ENCODE measurements at regions not wholly inside any gene's neighbourhood (a gene's known extent, or its start where the extent isn't known, plus 50 kb on each side); places are given as distances from the start of the nearest gene placed in this dataset.

DNA sequence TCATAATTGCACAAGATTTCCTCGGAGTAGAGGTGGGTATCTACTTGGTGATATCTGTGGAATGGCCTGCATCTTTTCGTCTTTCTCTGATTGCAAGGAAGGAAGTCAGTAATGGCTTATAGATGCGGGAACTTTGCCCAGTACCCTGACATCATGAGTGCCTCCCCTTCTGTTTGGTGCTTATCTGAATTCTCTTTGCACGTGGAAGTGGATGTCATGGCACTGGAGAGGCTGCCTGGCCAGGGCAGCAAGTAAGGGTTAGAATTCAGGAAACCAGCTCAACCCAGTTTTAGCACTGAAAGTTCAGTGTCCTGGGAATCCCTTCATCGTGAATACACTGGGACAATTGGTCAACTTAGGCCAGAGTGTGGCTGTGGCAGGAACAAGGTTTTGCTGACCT, 83.5 kb upstream of the RAPGEF2 start:
- H3K4me1 ChIP-seq (ENCODE audit: insufficient read depth), result peaks cover 3% of the 10 kb centered on the region
- WGBS (ENCODE audit: low lambda C conversion rate, missing lambda C conversion rate), result 75% methylated on average over 5 of the region's 5 CpGs
- no peak for DNase-seq (ENCODE audit: low spot score)
- TF ChIP-seq EZH2phosphoT487 (IDR thresholded peaks at IDR 0.05; ENCODE audit: low read depth, severe bottlenecking, unreplicated experiment) (no peak), EZH2 (IDR thresholded peaks at IDR 0.05; ENCODE audit: borderline replicate concordance) (no peak)
- TF ChIP-seq, protein P1, sequence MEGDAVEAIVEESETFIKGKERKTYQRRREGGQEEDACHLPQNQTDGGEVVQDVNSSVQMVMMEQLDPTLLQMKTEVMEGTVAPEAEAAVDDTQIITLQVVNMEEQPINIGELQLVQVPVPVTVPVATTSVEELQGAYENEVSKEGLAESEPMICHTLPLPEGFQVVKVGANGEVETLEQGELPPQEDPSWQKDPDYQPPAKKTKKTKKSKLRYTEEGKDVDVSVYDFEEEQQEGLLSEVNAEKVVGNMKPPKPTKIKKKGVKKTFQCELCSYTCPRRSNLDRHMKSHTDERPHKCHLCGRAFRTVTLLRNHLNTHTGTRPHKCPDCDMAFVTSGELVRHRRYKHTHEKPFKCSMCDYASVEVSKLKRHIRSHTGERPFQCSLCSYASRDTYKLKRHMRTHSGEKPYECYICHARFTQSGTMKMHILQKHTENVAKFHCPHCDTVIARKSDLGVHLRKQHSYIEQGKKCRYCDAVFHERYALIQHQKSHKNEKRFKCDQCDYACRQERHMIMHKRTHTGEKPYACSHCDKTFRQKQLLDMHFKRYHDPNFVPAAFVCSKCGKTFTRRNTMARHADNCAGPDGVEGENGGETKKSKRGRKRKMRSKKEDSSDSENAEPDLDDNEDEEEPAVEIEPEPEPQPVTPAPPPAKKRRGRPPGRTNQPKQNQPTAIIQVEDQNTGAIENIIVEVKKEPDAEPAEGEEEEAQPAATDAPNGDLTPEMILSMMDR (IDR thresholded peaks at IDR 0.05; ENCODE audit: poor library complexity), result no peak
- H4K20me1 ChIP-seq (ENCODE audit: insufficient read depth, poor library complexity, severe bottlenecking), result no peaks in the 10 kb centered on the region
- no peaks in the 10 kb centered on the region for H3K9me3 ChIP-seq (ENCODE audit: low read depth)
- no peak overlapping the region for H3K4me2 ChIP-seq
- no peaks in the 10 kb centered on the region for H3K9me2 ChIP-seq (replicated peaks; ENCODE audit: insufficient read depth)
- no peaks in the 10 kb centered on the region for H3K36me3 ChIP-seq (replicated peaks; ENCODE audit: insufficient read depth, low read depth)
- H3K27me3 ChIP-seq, result no peaks in the 10 kb centered on the region
- H2AFZ ChIP-seq, result no peak overlapping the region
- no peaks in the 10 kb centered on the region for H3K79me2 ChIP-seq
- H3K27ac ChIP-seq, result no peak overlapping the region
- H3K4me3 ChIP-seq, result no peak overlapping the region

DNA sequence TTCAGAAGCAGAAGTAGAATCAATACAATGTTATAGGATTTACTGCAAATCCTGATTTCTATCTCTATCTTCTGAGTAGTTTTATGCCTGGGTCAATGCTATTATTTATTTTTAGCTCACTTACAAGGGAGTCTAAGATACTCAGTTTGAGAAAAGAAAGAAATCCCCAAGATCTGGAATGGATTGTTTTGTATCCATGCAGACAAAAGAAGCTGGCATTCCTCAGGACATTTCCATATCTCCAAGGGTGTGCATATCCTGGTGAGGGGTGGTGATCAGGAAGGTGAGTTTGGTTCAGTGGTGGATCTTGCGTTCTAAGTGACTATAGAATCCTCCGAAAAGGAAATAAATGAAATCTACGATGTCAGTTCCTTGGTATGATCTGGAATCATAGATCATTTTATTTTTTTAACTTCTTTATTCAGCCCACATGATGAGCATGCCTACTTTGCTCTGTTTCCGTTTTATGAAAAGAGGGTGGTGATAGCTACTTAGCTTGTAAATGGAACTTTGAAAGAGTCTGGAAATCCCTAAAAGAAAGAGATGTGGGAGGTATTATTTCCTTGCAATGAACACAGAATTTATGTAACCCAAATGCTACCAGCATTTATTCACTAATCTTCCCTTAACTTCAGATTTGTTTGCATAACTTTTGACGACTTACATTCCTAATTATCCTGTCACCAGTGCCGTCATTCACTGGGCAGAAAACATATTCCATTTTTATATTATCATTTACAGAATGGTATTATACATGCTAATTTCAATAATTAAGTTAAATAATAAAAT, 81.1 kb upstream of the RAPGEF2 start:
- 62% methylated on average over 6 of the region's 6 CpGs for WGBS (ENCODE audit: low lambda C conversion rate, missing lambda C conversion rate)
- H3K79me2 ChIP-seq, result no peaks in the 10 kb centered on the region
- no peaks in the 10 kb centered on the region for H3K36me3 ChIP-seq (replicated peaks; ENCODE audit: insufficient read depth, low read depth)
- H4K20me1 ChIP-seq (ENCODE audit: insufficient read depth, poor library complexity, severe bottlenecking), result no peaks in the 10 kb centered on the region
- no peak overlapping the region for H2AFZ ChIP-seq
- H3K9me2 ChIP-seq (replicated peaks; ENCODE audit: insufficient read depth), result no peaks in the 10 kb centered on the region
- no peak for DNase-seq (ENCODE audit: low spot score)
- no peaks in the 10 kb centered on the region for H3K27me3 ChIP-seq
- no peak overlapping the region for H3K4me3 ChIP-seq
- H3K4me1 ChIP-seq (ENCODE audit: insufficient read depth), result no peaks in the 10 kb centered on the region
- no peak for TF ChIP-seq EZH2phosphoT487 (IDR thresholded peaks at IDR 0.05; ENCODE audit: low read depth, severe bottlenecking, unreplicated experiment)
- no peak for TF ChIP-seq EZH2 (IDR thresholded peaks at IDR 0.05; ENCODE audit: borderline replicate concordance)
- TF ChIP-seq, protein P1 (IDR thresholded peaks at IDR 0.05; ENCODE audit: poor library complexity), result no peak
- H3K27ac ChIP-seq, result no peak overlapping the region
- no peak overlapping the region for H3K4me2 ChIP-seq
- no peaks in the 10 kb centered on the region for H3K9me3 ChIP-seq (ENCODE audit: low read depth)

DNA sequence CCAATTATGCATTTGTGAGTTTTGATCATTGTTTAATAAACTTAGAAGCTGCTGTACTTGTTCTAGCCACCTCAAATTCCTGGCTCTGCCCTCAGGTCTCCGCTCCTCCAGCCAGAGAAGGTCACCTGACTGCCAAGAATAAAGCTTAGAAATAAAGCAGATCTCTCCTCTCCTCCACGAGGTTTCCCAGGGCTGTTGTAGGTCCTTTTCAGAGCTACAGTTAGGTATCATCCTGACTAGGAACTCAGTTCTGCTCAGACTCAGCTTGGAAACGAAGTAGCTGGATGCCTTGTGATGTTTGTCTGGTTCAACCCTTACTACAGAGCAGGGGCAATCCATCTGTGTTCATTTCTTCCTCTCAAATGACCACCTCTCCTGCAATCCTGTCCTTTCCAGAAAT, 79.1 kb upstream of the RAPGEF2 start:
- no peak overlapping the region for H3K4me2 ChIP-seq
- H3K27me3 ChIP-seq, result no peaks in the 10 kb centered on the region
- H3K4me1 ChIP-seq (ENCODE audit: insufficient read depth), result no peaks in the 10 kb centered on the region
- no peaks in the 10 kb centered on the region for H4K20me1 ChIP-seq (ENCODE audit: insufficient read depth, poor library complexity, severe bottlenecking)
- DNase-seq (ENCODE audit: low spot score), result no peak
- H3K9me3 ChIP-seq (ENCODE audit: low read depth), result no peaks in the 10 kb centered on the region
- H3K79me2 ChIP-seq, result no peaks in the 10 kb centered on the region
- H3K9me2 ChIP-seq (replicated peaks; ENCODE audit: insufficient read depth), result no peaks in the 10 kb centered on the region
- H2AFZ ChIP-seq, result no peak overlapping the region
- H3K27ac ChIP-seq, result no peak overlapping the region
- 49% methylated on average over 3 of the region's 3 CpGs for WGBS (ENCODE audit: low lambda C conversion rate, missing lambda C conversion rate)
- no peaks in the 10 kb centered on the region for H3K36me3 ChIP-seq (replicated peaks; ENCODE audit: insufficient read depth, low read depth)
- no peak for TF ChIP-seq EZH2phosphoT487 (IDR thresholded peaks at IDR 0.05; ENCODE audit: low read depth, severe bottlenecking, unreplicated experiment)
- TF ChIP-seq, protein P1 (IDR thresholded peaks at IDR 0.05; ENCODE audit: poor library complexity), result no peak
- TF ChIP-seq EZH2 (IDR thresholded peaks at IDR 0.05; ENCODE audit: borderline replicate concordance), result no peak
- no peak overlapping the region for H3K4me3 ChIP-seq
